ENCODE measurements at regions not wholly inside any gene's neighbourhood (a gene's known extent, or its start where the extent isn't known, plus 50 kb on each side); places are given as distances from the start of the nearest gene placed in this dataset.

DNA sequence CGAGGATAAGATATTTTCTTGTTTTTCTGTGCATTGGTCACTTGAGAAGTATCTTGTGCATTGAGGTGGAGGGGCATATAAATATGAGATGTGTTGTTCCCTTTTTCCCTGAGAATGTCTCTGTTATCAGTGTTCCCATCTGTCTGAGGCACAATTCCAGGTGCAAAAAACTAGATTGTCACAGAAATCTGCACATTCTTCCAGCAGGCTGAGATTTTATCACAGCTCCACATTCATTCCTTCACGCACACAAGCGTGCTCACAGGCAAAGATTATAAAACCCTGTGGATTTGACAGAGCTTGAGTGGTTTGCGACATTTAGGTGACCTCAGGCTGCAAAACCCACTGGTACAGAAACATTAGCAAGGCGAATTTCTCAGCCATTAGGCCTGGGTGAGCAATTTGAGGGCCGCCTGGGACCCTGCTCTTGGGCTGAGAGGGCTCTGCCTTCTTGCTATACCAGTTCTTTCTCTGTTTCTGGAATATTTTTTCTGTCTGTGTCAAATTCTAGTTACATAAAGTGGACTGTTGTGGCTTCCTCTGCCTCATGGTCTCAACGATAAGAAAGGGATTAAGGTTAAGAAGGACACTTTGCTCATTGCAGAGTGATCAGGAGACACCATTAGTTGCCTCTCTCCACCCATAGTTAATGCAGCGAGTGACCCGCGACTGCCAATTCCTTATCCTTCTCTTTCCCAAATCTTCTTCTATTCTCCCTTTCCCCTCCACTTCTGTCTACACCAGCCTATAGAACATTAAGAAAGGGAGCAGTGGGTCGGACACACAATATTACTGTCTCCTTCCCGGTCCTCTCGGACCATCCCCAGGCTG is 86.7 kb upstream of the C1QTNF7 start:
- TF ChIP-seq, protein P1, sequence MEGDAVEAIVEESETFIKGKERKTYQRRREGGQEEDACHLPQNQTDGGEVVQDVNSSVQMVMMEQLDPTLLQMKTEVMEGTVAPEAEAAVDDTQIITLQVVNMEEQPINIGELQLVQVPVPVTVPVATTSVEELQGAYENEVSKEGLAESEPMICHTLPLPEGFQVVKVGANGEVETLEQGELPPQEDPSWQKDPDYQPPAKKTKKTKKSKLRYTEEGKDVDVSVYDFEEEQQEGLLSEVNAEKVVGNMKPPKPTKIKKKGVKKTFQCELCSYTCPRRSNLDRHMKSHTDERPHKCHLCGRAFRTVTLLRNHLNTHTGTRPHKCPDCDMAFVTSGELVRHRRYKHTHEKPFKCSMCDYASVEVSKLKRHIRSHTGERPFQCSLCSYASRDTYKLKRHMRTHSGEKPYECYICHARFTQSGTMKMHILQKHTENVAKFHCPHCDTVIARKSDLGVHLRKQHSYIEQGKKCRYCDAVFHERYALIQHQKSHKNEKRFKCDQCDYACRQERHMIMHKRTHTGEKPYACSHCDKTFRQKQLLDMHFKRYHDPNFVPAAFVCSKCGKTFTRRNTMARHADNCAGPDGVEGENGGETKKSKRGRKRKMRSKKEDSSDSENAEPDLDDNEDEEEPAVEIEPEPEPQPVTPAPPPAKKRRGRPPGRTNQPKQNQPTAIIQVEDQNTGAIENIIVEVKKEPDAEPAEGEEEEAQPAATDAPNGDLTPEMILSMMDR (IDR thresholded peaks at IDR 0.05) = no peak
- TF ChIP-seq ZFX (IDR thresholded peaks at IDR 0.05; ENCODE audit: borderline replicate concordance) = no peak

Data from 22Rv1 (cell line).